K562 (cell line): ENCODE measurements at regions not wholly inside any gene's neighbourhood (a gene's known extent, or its start where the extent isn't known, plus 50 kb on each side); places are given as distances from the start of the nearest gene placed in this dataset.

Experiments used
- ATAC-seq: fragments of 200-7000 bp; cut with Tn5 transposase; 3 replicates; pipeline ENCODE4 v1.9.1; 2020; ENCODE audit warnings: moderate library complexity
- BruUV-seq: library from RNA; stranded (reverse); fragments of 400-500 nt; replicated peaks from 2 replicates; lab custom pipeline; 2021; lab: Mats Ljungman, UMichigan
- CTCF ChIA-PET: fragments of 300-600 bp; formaldehyde crosslinking; extraction: SDS; loops from one replicate; lab custom pipeline; 2021; ENCODE audit warnings: low intra/inter-chr PET ratio; lab: Yijun Ruan, JAX
- POLR2A ChIA-PET: fragments of 300-600, 350-650 bp; sonication (Branson Sonifier 250); formaldehyde crosslinking; extraction: SDS; loops from one replicate; lab custom pipeline; 2021; ENCODE audit warnings: antibody characterized with exemption, inconsistent platforms; lab: Yijun Ruan, JAX
- DNase-seq, 4 experiments: peaks; one replicate each; pipeline versions ENCODE4 v3.0.0 to v3.0.0-alpha.2; 2011 to 2018; ENCODE audit warnings: low spot score in 3 of 4, mixed read lengths in 3 of 4; ENCODE audit errors: extremely low read depth in 1 of 4
- FAIRE-seq: peaks from 2 replicates; lab custom pipeline; 2011; peaks lifted over from hg19 to GRCh38; lab: Jason Lieb, UNC
- H2AFZ ChIP-seq: 2 replicates; pipeline ENCODE4 v1.6.0; 2011; ENCODE audit warnings: low read depth, low read length, control low read depth, inconsistent platforms
- H3K27ac ChIP-seq: fragments of 200-600 bp; 3 replicates; pipeline ENCODE4 v1.8.0; 2011; ENCODE audit warnings: low read depth, mild to moderate bottlenecking, control low read depth, inconsistent platforms, low read length, moderate library complexity, mixed read lengths; ENCODE audit errors: extremely low read depth
- H3K27me3 ChIP-seq, 2 experiments: fragments of 300-600 bp in 1 of 2; 2 replicates in 1 of 2; 3 replicates in 1 of 2; pipeline versions ENCODE4 v1.6.0 to v1.8.0; 2011; ENCODE audit warnings: inconsistent platforms in 2 of 2, low read length in 2 of 2, mild to moderate bottlenecking in 1 of 2, mixed read lengths in 1 of 2, moderate library complexity in 1 of 2; ENCODE audit not compliant: control insufficient read depth in 2 of 2, insufficient read depth in 2 of 2
- H3K36me3 ChIP-seq: fragments of 300-600 bp; 3 replicates; pipeline ENCODE4 v1.8.0; 2011; ENCODE audit warnings: mild to moderate bottlenecking, low read length, inconsistent platforms; ENCODE audit not compliant: control insufficient read depth, insufficient read depth
- H3K4me1 ChIP-seq, 2 experiments: fragments of 200-600 bp in 1 of 2; replicated peaks in 1 of 2; 2 replicates in 1 of 2; 3 replicates in 1 of 2; pipeline versions ENCODE4 v1.5.1 to v1.8.0; 2011; ENCODE audit warnings: inconsistent platforms in 2 of 2, low read length in 2 of 2, mild to moderate bottlenecking in 1 of 2, mixed read lengths in 1 of 2, moderate library complexity in 1 of 2; ENCODE audit not compliant: control insufficient read depth in 2 of 2, insufficient read depth in 2 of 2
- H3K4me2 ChIP-seq: 2 replicates; pipeline ENCODE4 v1.6.1; 2011; ENCODE audit warnings: low read length, control low read depth, inconsistent platforms, mixed read lengths; ENCODE audit not compliant: insufficient read depth
- H3K4me3 ChIP-seq: fragments of 200-600 bp; sonication (generic), shearing (Covaris generic); 2 replicates; pipeline ENCODE4 v1.5.1; 2016; ENCODE audit warnings: control low read depth, inconsistent platforms
- H3K79me2 ChIP-seq: fragments of 200-600 bp; 3 replicates; pipeline ENCODE4 v1.8.0; 2011; ENCODE audit warnings: low read length, inconsistent platforms; ENCODE audit not compliant: control insufficient read depth, insufficient read depth
- H3K9ac ChIP-seq, 2 experiments: 2 replicates each; pipeline versions ENCODE4 v1.6.0 to v1.6.1; 2011; ENCODE audit warnings: low read depth in 2 of 2, low read length in 2 of 2, control low read depth in 1 of 2, inconsistent platforms in 1 of 2, mild to moderate bottlenecking in 1 of 2, mixed read lengths in 1 of 2; ENCODE audit not compliant: insufficient read depth in 1 of 2
- H3K9me1 ChIP-seq: one replicate; pipeline ENCODE4 v1.6.0; 2011; ENCODE audit warnings: inconsistent platforms, mild to moderate bottlenecking, low read length, moderate library complexity; ENCODE audit not compliant: control insufficient read depth, insufficient read depth
- H3K9me3 ChIP-seq: replicated peaks from 2 replicates; pipeline ENCODE4 v1.5.1; 2011; ENCODE audit warnings: low read depth, low read length, inconsistent platforms; ENCODE audit not compliant: control insufficient read depth, insufficient read depth
- H4K20me1 ChIP-seq: replicated peaks from 2 replicates; pipeline ENCODE4 v1.6.1; 2011; ENCODE audit warnings: low read length, inconsistent platforms, mixed read lengths; ENCODE audit not compliant: control insufficient read depth, insufficient read depth
- CHD2 ChIP-seq: IDR thresholded peaks from 2 replicates; pipeline ENCODE4 v1.6.1; 2011; ENCODE audit warnings: low read depth, low read length
- DIDO1 ChIP-seq: fragments of 450-650 bp; IDR thresholded peaks from 2 replicates; pipeline ENCODE4 v1.6.1; 2016; ENCODE audit warnings: low read depth, missing biosample characterization, missing genetic modification characterization
- FOSL1 ChIP-seq: fragments of 200-800 bp; sonication (Bioruptor generic); conservative IDR thresholded peaks from 2 replicates; pipeline ENCODE4 v1.6.1; 2016; ENCODE audit warnings: missing genetic modification characterization, missing compliant biosample characterization
- SMARCB1 ChIP-seq: IDR thresholded peaks from 2 replicates; pipeline ENCODE4 v1.6.1; 2011; ENCODE audit warnings: improper control_type of control experiment, low read depth; ENCODE audit not compliant: insufficient read length
- TAF7 ChIP-seq: fragments of 450-650 bp; IDR thresholded peaks from 2 replicates; pipeline ENCODE4 v1.6.1; 2016; ENCODE audit warnings: missing genetic modification characterization, missing compliant biosample characterization
- ZFP36 ChIP-seq: fragments of 150-350 bp; IDR thresholded peaks from 2 replicates; pipeline ENCODE4 v1.6.1; 2018; ENCODE audit warnings: low read length, low read depth; ENCODE audit not compliant: partially characterized antibody
- ZKSCAN1 ChIP-seq: fragments of 150-350 bp; IDR thresholded peaks from 2 replicates; pipeline ENCODE4 v1.6.1; 2016; ENCODE audit warnings: low read depth, low read length
- ZNF830 ChIP-seq: fragments of 250-450 bp; sonication (Bioruptor Pico); IDR thresholded peaks from 2 replicates; pipeline ENCODE4 v1.5.0; 2021; ENCODE audit warnings: mild to moderate bottlenecking
- WGBS: fragments of 100-300 bp; shearing (Covaris generic); methylation state at CpG from one replicate; pipeline ENCODE4 v1.1.6; 2016; ENCODE audit warnings: low coverage, mixed read lengths; ENCODE audit not compliant: insufficient coverage; ENCODE audit errors: missing lambda C conversion rate; 5-methylcytosine and 5-hydroxymethylcytosine counted together
- in situ Hi-C: fragments of 300-500 bp; cut with MboI; formaldehyde crosslinking; loops from 4 replicates; pipeline ENCODE4 v1.15.0; 2018; ENCODE audit warnings: inconsistent platforms, mixed read lengths
- intact Hi-C: fragments of 100-400 bp; cut with micrococcal nuclease; formaldehyde crosslinking; loops from 2 replicates; pipeline ENCODE4 v1.14.2; 2022
- TF ChIP-seq, protein P1 (sequence below): fragments of 250-450 bp; sonication (Bioruptor Pico); IDR thresholded peaks from 2 replicates; pipeline ENCODE4 v1.8.0; 2021; ENCODE audit warnings: borderline replicate concordance, mild to moderate bottlenecking, moderate library complexity; ENCODE audit not compliant: poor library complexity, severe bottlenecking
- TF ChIP-seq, protein P2 (sequence below): fragments of 250-450 bp; sonication (Bioruptor Pico); IDR thresholded peaks from 2 replicates; pipeline ENCODE4 v1.5.0; 2020; ENCODE audit warnings: mild to moderate bottlenecking, borderline replicate concordance
- TF ChIP-seq, protein P3 (sequence below): IDR thresholded peaks from 2 replicates; pipeline ENCODE4 v1.6.1; 2011; ENCODE audit warnings: borderline replicate concordance, low read depth, mild to moderate bottlenecking, moderate library complexity, low read length; ENCODE audit not compliant: insufficient read depth, poor library complexity, severe bottlenecking

GRCh38 chr3:73727854-73728253 lies 103.1 kb upstream of the PDZRN3 start:
- no peak overlapping the region for H2AFZ ChIP-seq
- H3K4me3 ChIP-seq = no peak overlapping the region
- FAIRE-seq (no peak), ATAC-seq (no peak), DNase-seq (no peak)
- H3K79me2 ChIP-seq = no peaks in the 10 kb centered on the region
- H4K20me1 ChIP-seq = no peaks in the 10 kb centered on the region
- in situ Hi-C loops (no loop called here), intact Hi-C loops (no loop called here)
- H3K36me3 ChIP-seq = no peaks in the 10 kb centered on the region
- H3K27ac ChIP-seq = no peak overlapping the region
- 0% methylated on average over 2 of the region's 2 CpGs for whole genome bisulfite sequencing
- ChIA-PET CTCF (no interaction called here), POLR2A (no interaction called here)
- no peak overlapping the region for H3K9ac ChIP-seq
- H3K4me2 ChIP-seq = no peak overlapping the region
- TF ChIP-seq ZKSCAN1 (no peak), ZFP36 (no peak)
- no peaks in the 10 kb centered on the region for H3K4me1 ChIP-seq
- no peaks in the 10 kb centered on the region for H3K9me1 ChIP-seq
- no peaks in the 10 kb centered on the region for H3K27me3 ChIP-seq
- BruUV-seq = no TSS peak
- H3K9me3 ChIP-seq = no peaks in the 10 kb centered on the region

- no TSS peak for BruUV-seq
- no peak for ATAC-seq
- in situ Hi-C loops = no loop called here
- TF ChIP-seq, protein P1, sequence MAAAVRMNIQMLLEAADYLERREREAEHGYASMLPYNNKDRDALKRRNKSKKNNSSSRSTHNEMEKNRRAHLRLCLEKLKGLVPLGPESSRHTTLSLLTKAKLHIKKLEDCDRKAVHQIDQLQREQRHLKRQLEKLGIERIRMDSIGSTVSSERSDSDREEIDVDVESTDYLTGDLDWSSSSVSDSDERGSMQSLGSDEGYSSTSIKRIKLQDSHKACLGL (CRISPR knock-in tag) = no peak
- no peak for TF ChIP-seq DIDO1 (tag)
- TF ChIP-seq FOSL1 (tag) = no peak
- TF ChIP-seq ZNF830 (CRISPR knock-in tag) = no peak
- TF ChIP-seq TAF7 (tag) = no peak
- TF ChIP-seq SMARCB1 = no peak
- TF ChIP-seq, protein P2, sequence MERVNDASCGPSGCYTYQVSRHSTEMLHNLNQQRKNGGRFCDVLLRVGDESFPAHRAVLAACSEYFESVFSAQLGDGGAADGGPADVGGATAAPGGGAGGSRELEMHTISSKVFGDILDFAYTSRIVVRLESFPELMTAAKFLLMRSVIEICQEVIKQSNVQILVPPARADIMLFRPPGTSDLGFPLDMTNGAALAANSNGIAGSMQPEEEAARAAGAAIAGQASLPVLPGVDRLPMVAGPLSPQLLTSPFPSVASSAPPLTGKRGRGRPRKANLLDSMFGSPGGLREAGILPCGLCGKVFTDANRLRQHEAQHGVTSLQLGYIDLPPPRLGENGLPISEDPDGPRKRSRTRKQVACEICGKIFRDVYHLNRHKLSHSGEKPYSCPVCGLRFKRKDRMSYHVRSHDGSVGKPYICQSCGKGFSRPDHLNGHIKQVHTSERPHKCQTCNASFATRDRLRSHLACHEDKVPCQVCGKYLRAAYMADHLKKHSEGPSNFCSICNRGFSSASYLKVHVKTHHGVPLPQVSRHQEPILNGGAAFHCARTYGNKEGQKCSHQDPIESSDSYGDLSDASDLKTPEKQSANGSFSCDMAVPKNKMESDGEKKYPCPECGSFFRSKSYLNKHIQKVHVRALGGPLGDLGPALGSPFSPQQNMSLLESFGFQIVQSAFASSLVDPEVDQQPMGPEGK (CRISPR knock-in tag) = no peak
- no peak for TF ChIP-seq CHD2
- TF ChIP-seq, protein P3, sequence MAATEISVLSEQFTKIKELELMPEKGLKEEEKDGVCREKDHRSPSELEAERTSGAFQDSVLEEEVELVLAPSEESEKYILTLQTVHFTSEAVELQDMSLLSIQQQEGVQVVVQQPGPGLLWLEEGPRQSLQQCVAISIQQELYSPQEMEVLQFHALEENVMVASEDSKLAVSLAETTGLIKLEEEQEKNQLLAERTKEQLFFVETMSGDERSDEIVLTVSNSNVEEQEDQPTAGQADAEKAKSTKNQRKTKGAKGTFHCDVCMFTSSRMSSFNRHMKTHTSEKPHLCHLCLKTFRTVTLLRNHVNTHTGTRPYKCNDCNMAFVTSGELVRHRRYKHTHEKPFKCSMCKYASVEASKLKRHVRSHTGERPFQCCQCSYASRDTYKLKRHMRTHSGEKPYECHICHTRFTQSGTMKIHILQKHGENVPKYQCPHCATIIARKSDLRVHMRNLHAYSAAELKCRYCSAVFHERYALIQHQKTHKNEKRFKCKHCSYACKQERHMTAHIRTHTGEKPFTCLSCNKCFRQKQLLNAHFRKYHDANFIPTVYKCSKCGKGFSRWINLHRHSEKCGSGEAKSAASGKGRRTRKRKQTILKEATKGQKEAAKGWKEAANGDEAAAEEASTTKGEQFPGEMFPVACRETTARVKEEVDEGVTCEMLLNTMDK = no peak
These were observed 102.5 kb upstream of the PDZRN3 start for GRCh38 chr3:73727117-73727821.

More at GRCh38 chr3:73727117-73727821, 102.5 kb upstream of the PDZRN3 start:
- intact Hi-C loops = no loop called here
- 0% methylated on average over 8 of the region's 8 CpGs for WGBS
- FAIRE-seq = no peak
- Histone ChIP-seq H3K4me1 (no peaks in the 10 kb centered on the region), H3K27me3 (no peaks in the 10 kb centered on the region), H3K4me2 (no peak overlapping the region), H3K27ac (no peak overlapping the region), H3K9me1 (no peaks in the 10 kb centered on the region), H2AFZ (no peak overlapping the region), H3K9ac (no peak overlapping the region), H3K4me3 (no peak overlapping the region), H4K20me1 (no peaks in the 10 kb centered on the region), H3K79me2 (no peaks in the 10 kb centered on the region), H3K9me3 (no peaks in the 10 kb centered on the region), H3K36me3 (no peaks in the 10 kb centered on the region)
- POLR2A ChIA-PET = no interaction called here
- CTCF ChIA-PET = no interaction called here
- DNase-seq = no peak
